GM21447 (cell line): ENCODE measurements at regions not wholly inside any gene's neighbourhood (a gene's known extent, or its start where the extent isn't known, plus 50 kb on each side); places are given as distances from the start of the nearest gene placed in this dataset.

Experiments used
- ATAC-seq: cut with Tn5 transposase; IDR thresholded peaks from one replicate; pipeline ENCODE4 v1.9.1; 2021; ENCODE audit not compliant: unreplicated experiment

- ATAC-seq: no peak
Measured at GRCh38 chr2:128708106-128708816, 389.6 kb upstream of the HS6ST1 start.

- ATAC-seq: no peak
Measured at GRCh38 chr2:128710242-128710641, 391.6 kb upstream of the HS6ST1 start.

- ATAC-seq: no peak
Measured at GRCh38 chr2:128710729-128711128, 392.1 kb upstream of the HS6ST1 start.

GRCh38 chr2:128714285-128714684, 395.6 kb upstream of the HS6ST1 start:
- no peak for ATAC-seq

GRCh38 chr2:128714851-128715312, 396.2 kb upstream of the HS6ST1 start:
- ATAC-seq: no peak

GRCh38 chr2:128715360-128715759, 396.7 kb upstream of the HS6ST1 start:
- no peak for ATAC-seq

GRCh38 chr2:128716299-128716721, 397.6 kb upstream of the HS6ST1 start:
- no peak for ATAC-seq

- no peak for ATAC-seq
Measured at GRCh38 chr2:128717758-128718710, 399.4 kb upstream of the HS6ST1 start.

GRCh38 chr2:128720080-128721022, 401.7 kb upstream of the HS6ST1 start:
- ATAC-seq: no peak

GRCh38 chr2:128721096-128721495, 402.4 kb upstream of the HS6ST1 start:
- ATAC-seq: no peak

GRCh38 chr2:128722489-128722888, 403.8 kb upstream of the HS6ST1 start:
- ATAC-seq: no peak

GRCh38 chr2:128724547-128724946, 405.9 kb upstream of the HS6ST1 start:
- ATAC-seq: no peak

GRCh38 chr2:128724972-128725371, 406.3 kb upstream of the HS6ST1 start:
- ATAC-seq: no peak

GRCh38 chr2:128726236-128726635, 407.6 kb upstream of the HS6ST1 start:
- no peak for ATAC-seq

- no peak for ATAC-seq
Measured at GRCh38 chr2:128726911-128727310, 408.2 kb upstream of the HS6ST1 start.

- ATAC-seq: peak; percentile 89
Measured at GRCh38 chr2:128727404-128727803, 408.7 kb upstream of the HS6ST1 start.

GRCh38 chr2:128727914-128728313, 409.2 kb upstream of the HS6ST1 start:
- peak; percentile 61 for ATAC-seq

GRCh38 chr2:128729051-128729450, 410.4 kb upstream of the HS6ST1 start:
- no peak for ATAC-seq

- ATAC-seq: no peak
Measured at GRCh38 chr2:128731994-128732650, 413.5 kb upstream of the HS6ST1 start.

GRCh38 chr2:128732976-128733431, 414.3 kb upstream of the HS6ST1 start:
- ATAC-seq: peak; percentile 48
